Adrenal gland (tissue), 5 donors: ENCODE measurements at regions not wholly inside any gene's neighbourhood (a gene's known extent, or its start where the extent isn't known, plus 50 kb on each side); places are given as distances from the start of the nearest gene placed in this dataset.

Source experiments
- CTCF ChIP-seq, 6 experiments: fragments of 450-650 bp in 4 of 6; fragments of 200-600 bp in 2 of 6; sonication (generic) in 1 of 6; IDR thresholded peaks; 1 replicate in 5 of 6; 2 replicates in 1 of 6; pipeline versions ENCODE4 v1.5.1 to v1.8.0; 2016 to 2021; ENCODE audit warnings: antibody characterized with exemption in 6 of 6, mild to moderate bottlenecking in 2 of 6, moderate library complexity in 1 of 6
- POLR2A ChIP-seq, 2 donors: fragments of 450-650 bp; IDR thresholded peaks; one replicate each; pipeline ENCODE4 v1.6.1; 2017; ENCODE audit warnings: antibody characterized with exemption in 2 of 2, mild to moderate bottlenecking in 2 of 2, moderate library complexity in 1 of 2
- donor health status: DM: no; HTN: no; CAD: no.

GRCh38 chr2:128841803-128842202, 523.1 kb upstream of the HS6ST1 start:
- no peak for TF ChIP-seq CTCF (IDR thresholded peaks at IDR 0.05)
- TF ChIP-seq POLR2A (IDR thresholded peaks at IDR 0.05): no peak
